ENCODE measurements at regions not wholly inside any gene's neighbourhood (a gene's known extent, or its start where the extent isn't known, plus 50 kb on each side); places are given as distances from the start of the nearest gene placed in this dataset.
"Not testable (repeated sequence)": the region's sequence is repeated elsewhere in the genome, so short reads cannot be mapped to it uniquely, and the experiment has no call there.

- no peak for DNase-seq
Observed at GRCh38 chr1:228870041-228870713, 134.9 kb downstream of the RHOU start.

DNA sequence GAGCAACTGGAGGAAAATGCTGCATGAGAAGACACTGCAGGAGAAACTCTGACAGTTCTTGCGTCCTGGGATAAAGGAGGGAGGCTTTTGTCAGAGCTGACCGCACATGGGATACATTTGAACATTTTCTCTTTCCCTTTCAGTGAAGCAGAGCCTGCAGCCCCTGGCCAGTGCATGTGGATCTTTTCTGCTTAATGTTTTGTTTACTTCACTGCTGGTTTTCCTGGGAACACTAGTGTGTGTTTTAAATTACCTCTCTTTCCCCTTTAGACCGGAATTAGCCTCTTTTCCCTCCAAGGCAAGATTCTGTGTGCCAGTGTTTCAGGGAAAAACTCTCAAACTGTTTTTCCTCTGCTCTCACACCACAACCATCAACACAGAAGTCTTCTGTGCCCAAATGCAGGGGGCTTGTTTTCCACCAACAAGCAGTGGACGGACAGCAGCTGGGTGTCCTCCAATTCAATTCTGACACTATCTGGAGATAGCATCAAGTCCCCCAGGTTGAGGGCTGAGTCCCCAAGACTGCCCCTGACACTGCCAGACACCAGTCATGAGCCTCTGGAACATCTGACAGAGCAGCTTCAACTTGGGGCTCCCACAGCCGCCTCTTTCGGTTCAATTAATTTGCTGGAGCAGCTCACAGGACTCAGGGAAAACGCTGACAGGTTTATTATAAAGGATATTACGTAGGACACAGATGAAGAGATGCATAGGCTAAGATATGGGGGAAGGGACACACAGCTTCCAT is 136.2 kb downstream of the RHOU start:
- DNase-seq = no peak

DNA sequence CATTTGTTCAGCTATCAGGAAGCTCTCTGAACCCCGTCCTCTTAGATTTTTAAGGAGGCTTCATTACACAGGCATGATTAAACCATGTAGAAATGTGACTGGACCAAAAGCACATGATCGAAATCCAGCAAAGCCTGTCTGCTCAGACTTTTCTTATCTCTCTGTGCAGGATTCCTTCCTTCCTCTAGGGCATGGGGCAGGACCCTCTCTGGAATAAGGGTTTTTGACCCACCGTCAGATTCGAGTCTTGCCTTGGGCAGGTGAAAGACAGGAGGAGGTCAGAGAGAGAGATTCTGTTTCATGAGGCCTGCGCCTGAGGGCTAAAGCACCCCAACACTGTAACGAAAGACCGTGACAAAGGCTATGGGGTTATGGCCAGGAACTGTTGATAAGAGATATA is 136.8 kb downstream of the RHOU start:
- no peak for DNase-seq

DNA sequence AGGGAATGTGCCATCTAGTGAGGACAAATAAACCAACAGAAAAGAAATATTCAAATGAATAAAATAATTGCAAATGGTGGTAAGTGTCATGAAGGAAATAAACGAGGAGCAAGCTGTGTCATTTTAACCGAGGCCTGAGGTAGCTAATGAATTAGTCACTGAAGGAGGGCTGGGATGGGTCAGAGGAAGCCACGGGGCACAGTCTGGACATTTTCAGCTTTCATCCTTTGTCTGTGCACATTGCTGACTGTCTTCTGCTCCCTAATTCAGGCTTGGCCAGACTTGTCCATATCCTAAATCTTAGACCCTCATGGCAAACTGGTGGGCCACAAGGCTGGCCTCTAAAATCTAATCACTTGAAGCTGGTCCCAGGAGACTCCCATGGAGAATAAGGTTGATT is 138.4 kb downstream of the RHOU start:
- no peak for DNase-seq

DNA sequence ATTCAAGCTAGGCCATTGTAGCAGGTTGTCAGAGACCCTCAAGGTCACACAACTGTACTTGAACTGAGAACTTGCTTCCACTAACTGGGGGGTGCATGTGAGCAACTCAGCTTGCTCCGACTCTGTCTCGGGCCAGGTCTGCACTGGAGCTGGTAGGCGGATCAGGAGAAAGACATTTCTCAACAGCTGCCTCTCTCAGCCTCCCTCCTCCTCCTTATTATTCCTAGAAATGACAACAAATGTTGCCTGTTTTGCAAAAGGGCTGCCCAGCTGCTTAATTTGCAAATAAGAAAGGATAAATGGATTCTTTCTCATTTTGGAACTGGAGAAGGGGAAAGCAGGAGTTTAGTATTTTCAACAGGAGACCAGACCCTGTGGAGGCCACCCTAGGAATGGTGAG is 140.5 kb downstream of the RHOU start:
- no peak for DNase-seq

DNA sequence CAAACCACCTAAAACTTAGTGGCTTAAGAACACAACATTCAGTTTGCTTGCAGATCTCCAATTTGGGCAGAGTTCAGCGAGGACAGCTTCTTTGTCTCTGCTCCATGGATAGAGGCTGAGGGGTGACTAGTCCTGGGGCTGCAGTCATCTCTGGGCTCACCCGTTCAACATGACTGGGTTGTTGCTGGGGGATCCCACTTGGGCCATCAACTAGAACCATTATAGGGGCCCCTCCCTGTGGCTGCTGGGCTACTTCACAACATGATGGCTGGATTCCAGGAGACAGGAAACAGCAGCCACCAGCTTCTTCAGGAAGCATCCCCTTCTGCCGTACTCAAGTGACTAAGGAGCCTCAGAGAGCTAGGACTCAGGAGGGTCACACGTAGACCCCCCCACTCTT is 140.9 kb downstream of the RHOU start:
- DNase-seq = no peak

- DNase-seq = no peak
Observed at GRCh38 chr1:228879164-228879563, 143.9 kb downstream of the RHOU start.

DNA sequence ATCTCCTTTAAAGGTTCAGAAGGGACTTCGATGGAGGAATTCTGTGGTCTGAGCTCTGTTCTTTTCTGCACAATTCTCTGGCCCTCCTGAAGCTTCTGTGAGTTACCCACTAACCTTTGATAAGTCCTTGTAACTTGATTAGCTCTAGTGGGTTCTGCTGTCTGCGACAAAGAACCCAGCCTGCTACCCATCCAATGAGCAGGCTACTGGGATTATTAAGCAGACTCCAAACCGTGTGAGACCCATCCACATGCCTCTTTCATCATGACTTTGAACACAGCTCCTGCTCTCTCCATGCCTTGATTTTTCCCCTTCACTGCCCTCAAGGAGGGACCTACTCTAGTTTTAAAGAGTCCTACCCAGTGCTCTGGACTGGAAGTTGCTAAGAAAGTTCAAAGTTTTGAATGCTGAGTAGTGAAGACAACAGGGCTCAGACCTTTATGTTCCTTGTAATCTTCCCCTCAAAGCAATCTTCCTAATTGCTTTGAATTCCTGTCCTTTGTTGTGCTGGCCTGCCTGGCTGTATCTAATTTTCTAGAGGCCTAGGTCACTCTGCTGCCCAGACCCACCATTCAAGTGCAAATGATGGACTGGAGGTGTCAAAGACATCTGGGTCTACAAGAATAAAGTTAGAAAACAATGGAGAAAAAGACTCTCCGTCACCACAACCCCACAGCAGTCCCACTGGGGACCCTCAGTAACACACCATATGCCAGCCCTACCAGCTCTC is 146.9 kb downstream of the RHOU start:
- DNase-seq = no peak

GRCh38 chr1:228882771-228883450 is 147.6 kb downstream of the RHOU start:
- DNase-seq = no peak

DNA sequence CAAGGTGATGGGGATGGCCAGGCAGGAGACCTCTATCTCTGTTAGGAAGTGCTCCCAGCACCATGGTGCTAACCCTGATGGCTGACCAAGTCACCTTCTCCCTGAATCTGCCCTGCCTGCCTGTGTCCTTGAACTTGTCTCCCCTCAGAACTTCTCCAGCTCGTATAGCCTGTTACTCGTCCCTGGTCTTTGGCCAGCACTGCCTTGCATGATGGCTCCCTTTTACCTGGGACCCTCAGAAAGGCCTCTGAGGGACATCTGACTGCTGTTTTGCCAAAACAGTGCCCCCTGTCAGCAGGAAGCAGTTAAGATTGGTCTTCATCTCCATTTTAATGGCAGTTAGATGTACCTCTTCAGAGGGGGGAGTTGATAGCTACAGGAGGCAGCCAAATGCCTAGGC is 148.3 kb downstream of the RHOU start:
- DNase-seq = no peak

- no peak for DNase-seq
Observed at GRCh38 chr1:228884196-228884595, 148.9 kb downstream of the RHOU start.

- DNase-seq = no peak
Observed at GRCh38 chr1:228884615-228885566, 149.6 kb downstream of the RHOU start.

- DNase-seq = no peak
Observed at GRCh38 chr1:228885845-228886244, 150.6 kb downstream of the RHOU start.

DNA sequence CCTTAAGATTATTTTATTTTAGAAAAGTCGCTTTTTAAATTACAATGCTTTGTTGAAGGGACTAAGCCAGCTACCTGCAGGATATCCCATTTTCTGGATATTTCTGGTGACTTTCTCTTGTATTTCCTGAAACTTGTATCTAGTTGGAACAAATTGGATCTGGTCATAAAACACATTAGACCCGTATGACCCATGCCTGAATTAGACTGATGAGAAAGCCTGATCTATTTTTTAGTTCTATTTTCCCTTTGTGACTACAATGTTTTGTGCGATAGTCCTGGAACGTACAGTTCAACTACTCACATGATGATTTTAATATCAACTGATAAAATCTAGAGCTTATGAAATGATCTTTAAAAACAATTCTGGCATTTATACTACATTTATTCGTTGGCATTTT is 151.8 kb downstream of the RHOU start:
- DNase-seq = no peak

GRCh38 chr1:228887960-228888359 is 152.7 kb downstream of the RHOU start:
- DNase-seq = no peak

DNA sequence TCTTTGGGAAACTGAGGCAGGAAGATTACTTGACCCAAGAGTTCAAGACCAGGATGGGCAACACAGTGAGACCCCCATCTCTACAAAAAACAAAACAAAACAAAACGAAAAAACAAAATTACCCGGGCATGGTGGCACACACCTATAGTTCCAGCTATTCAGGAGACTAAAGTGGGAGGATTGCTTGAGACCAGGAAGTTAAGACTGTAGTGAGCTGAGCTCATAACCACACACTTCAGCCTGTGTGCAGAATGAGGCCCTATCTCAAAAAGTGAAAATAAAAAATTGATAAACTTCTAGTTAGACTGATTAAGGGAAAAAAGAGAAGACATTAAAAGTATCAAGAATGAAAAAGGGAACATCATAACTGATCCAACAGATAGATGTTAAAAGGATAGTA is 154.0 kb downstream of the RHOU start:
- no peak for DNase-seq

GRCh38 chr1:228891272-228892034 is 156.2 kb downstream of the RHOU start:
- DNase-seq = no peak

DNA sequence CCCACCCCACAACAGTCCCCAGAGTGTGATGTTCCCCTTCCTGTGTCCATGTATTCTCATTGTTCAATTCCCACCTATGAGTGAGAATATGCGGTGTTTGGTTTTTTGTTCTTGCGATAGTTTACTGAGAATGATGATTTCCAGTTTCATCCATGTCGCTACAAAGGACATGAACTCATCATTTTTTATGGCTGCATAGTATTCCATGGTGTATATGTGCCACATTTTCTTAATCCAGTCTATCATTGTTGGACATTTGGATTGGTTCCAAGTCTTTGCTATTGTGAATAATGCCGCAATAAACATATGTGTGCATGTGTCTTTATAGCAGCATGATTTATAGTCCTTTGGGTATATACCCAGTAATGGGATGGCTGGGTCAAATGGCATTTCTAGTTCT is 156.9 kb downstream of the RHOU start:
- not testable (repeated sequence) for DNase-seq

- DNase-seq = no peak
Observed at GRCh38 chr1:228894442-228894989, 159.2 kb downstream of the RHOU start.

DNA sequence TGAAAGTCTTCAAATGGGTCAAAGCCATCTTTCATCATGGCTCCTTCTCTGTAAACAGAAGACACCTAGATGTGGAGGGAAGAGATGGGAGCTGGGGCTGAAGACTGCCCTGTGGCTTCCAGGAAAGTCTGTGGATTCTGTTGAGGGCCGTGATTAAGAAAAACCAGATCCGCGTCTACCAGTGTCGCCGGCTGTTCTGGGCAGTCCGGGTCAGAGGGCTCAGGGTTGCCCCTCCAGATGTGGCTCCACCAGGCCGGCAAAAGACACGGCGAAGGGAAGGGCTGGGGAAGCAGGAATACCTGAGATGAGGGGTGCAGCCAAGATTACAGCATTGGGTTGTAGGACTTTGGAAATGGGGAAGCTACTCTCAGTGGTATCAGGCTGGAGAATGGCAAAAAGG is 162.6 kb downstream of the RHOU start:
- DNase-seq = no peak

DNA sequence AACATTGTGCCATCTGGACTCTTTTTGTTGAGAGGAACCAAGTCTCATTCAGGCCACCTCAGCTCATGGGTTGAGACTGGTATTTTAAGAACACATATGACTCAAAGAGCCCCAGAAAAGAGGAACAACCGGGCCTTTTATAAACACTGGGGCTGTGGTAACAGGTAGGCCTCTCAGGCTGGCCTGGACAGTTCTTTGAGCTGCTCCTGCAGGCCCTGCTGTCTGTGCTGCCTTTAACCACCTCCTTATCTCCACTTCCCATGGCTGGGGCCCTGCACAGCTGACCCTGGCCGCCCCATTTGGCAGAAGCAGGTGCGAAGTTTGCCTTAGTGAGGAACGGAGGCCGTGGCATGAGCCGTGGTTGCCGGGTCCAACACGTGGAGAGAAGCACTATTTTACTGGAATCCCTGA is 163.3 kb downstream of the RHOU start:
- DNase-seq = no peak
